ENCODE measurements at regions not wholly inside any gene's neighbourhood (a gene's known extent, or its start where the extent isn't known, plus 50 kb on each side); places are given as distances from the start of the nearest gene placed in this dataset.

- TF ChIP-seq, protein P1, sequence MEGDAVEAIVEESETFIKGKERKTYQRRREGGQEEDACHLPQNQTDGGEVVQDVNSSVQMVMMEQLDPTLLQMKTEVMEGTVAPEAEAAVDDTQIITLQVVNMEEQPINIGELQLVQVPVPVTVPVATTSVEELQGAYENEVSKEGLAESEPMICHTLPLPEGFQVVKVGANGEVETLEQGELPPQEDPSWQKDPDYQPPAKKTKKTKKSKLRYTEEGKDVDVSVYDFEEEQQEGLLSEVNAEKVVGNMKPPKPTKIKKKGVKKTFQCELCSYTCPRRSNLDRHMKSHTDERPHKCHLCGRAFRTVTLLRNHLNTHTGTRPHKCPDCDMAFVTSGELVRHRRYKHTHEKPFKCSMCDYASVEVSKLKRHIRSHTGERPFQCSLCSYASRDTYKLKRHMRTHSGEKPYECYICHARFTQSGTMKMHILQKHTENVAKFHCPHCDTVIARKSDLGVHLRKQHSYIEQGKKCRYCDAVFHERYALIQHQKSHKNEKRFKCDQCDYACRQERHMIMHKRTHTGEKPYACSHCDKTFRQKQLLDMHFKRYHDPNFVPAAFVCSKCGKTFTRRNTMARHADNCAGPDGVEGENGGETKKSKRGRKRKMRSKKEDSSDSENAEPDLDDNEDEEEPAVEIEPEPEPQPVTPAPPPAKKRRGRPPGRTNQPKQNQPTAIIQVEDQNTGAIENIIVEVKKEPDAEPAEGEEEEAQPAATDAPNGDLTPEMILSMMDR (IDR thresholded peaks at IDR 0.05) = no peak
- no peak for TF ChIP-seq POLR2A (IDR thresholded peaks at IDR 0.05)
- TF ChIP-seq EP300 (IDR thresholded peaks at IDR 0.05) = no peak
- TF ChIP-seq POLR2AphosphoS5 (IDR thresholded peaks at IDR 0.05) = no peak
Observed at GRCh38 chr3:144553301-144553700, 581.7 kb downstream of the DIPK2A start.
